Liver (tissue), 8 donors: ENCODE measurements at regions not wholly inside any gene's neighbourhood (a gene's known extent, or its start where the extent isn't known, plus 50 kb on each side); places are given as distances from the start of the nearest gene placed in this dataset.

Experiments
- DNase-seq: peaks from one replicate; pipeline ENCODE4 v3.0.0-alpha.2; 2017; ENCODE audit warnings: low spot score
- H3K27ac ChIP-seq, 2 donors: one replicate each; pipeline ENCODE4 v1.7.0; 2013; ENCODE audit warnings: inconsistent platforms in 2 of 2, low read length in 2 of 2, control low read depth in 1 of 2, low read depth in 1 of 2, mild to moderate bottlenecking in 1 of 2
- H3K27me3 ChIP-seq, 4 donors: one replicate each; pipeline versions ENCODE4 v1.6.1 to v1.7.0; 2013; ENCODE audit warnings: low read length in 3 of 4, inconsistent platforms in 1 of 4, mild to moderate bottlenecking in 1 of 4, moderate library complexity in 1 of 4; ENCODE audit not compliant: control insufficient read depth in 4 of 4, insufficient read depth in 4 of 4
- H3K36me3 ChIP-seq, 4 donors: one replicate each; pipeline versions ENCODE4 v1.6.1 to v1.7.0; 2013; ENCODE audit warnings: low read length in 3 of 4, mild to moderate bottlenecking in 3 of 4, low read depth in 1 of 4, moderate library complexity in 1 of 4; ENCODE audit not compliant: control insufficient read depth in 4 of 4, insufficient read depth in 3 of 4
- H3K4me1 ChIP-seq, 4 donors: one replicate each; pipeline versions ENCODE4 v1.6.1 to v1.7.0; 2013; ENCODE audit warnings: low read length in 3 of 4, mild to moderate bottlenecking in 3 of 4, moderate library complexity in 1 of 4; ENCODE audit not compliant: control insufficient read depth in 4 of 4, insufficient read depth in 4 of 4
- H3K4me3 ChIP-seq, 3 donors: one replicate each; pipeline versions ENCODE4 v1.6.1 to v1.7.0; 2013; ENCODE audit warnings: low read length in 3 of 3, control low read depth in 1 of 3, low read depth in 1 of 3, mild to moderate bottlenecking in 1 of 3
- H3K9ac ChIP-seq, 2 donors: one replicate each; pipeline ENCODE4 v1.7.0; 2013; ENCODE audit warnings: low read length in 2 of 2, mild to moderate bottlenecking in 2 of 2, moderate library complexity in 2 of 2, control low read depth in 1 of 2, low read depth in 1 of 2
- H3K9me3 ChIP-seq, 4 donors: one replicate each; pipeline versions ENCODE4 v1.6.1 to v1.7.0; 2013; ENCODE audit warnings: low read length in 3 of 4; ENCODE audit not compliant: control insufficient read depth in 4 of 4
- EGR1 ChIP-seq, 2 donors: IDR thresholded peaks; 2 replicates each; pipeline ENCODE4 v1.6.1; 2016 to 2018; ENCODE audit warnings: antibody characterized with exemption in 2 of 2, low read depth in 2 of 2
- FOXA1 ChIP-seq: IDR thresholded peaks from 2 replicates; pipeline ENCODE4 v1.6.1; 2016; ENCODE audit warnings: antibody characterized with exemption
- FOXA2 ChIP-seq: IDR thresholded peaks from 2 replicates; pipeline ENCODE4 v1.6.1; 2016; ENCODE audit warnings: antibody characterized with exemption
- GABPA ChIP-seq, 2 donors: IDR thresholded peaks in 1 of 2; conservative IDR thresholded peaks in 1 of 2; 2 replicates each; pipeline ENCODE4 v1.6.1; 2016; ENCODE audit warnings: antibody characterized with exemption in 2 of 2, mild to moderate bottlenecking in 1 of 2, moderate library complexity in 1 of 2
- HNF4A ChIP-seq, 2 donors: conservative IDR thresholded peaks; 2 replicates each; pipeline ENCODE4 v1.6.1; 2016; ENCODE audit warnings: antibody characterized with exemption in 2 of 2, mild to moderate bottlenecking in 2 of 2
- HNF4G ChIP-seq: IDR thresholded peaks from 2 replicates; pipeline ENCODE4 v1.6.1; 2016; ENCODE audit warnings: antibody characterized with exemption
- NR2F2 ChIP-seq: IDR thresholded peaks from 2 replicates; pipeline ENCODE4 v1.6.1; 2016; ENCODE audit warnings: antibody characterized with exemption
- RXRA ChIP-seq, 2 donors: IDR thresholded peaks; 2 replicates each; pipeline ENCODE4 v1.6.1; 2017 to 2018; ENCODE audit warnings: antibody characterized with exemption in 2 of 2, mild to moderate bottlenecking in 1 of 2
- SP1 ChIP-seq: IDR thresholded peaks from 2 replicates; pipeline ENCODE4 v1.6.1; 2018; ENCODE audit warnings: antibody characterized with exemption, mild to moderate bottlenecking
- TAF1 ChIP-seq: conservative IDR thresholded peaks from 2 replicates; pipeline ENCODE4 v1.6.1; 2016; ENCODE audit warnings: antibody characterized with exemption, mild to moderate bottlenecking
- YY1 ChIP-seq: IDR thresholded peaks from 2 replicates; pipeline ENCODE4 v1.6.1; 2016; ENCODE audit warnings: antibody characterized with exemption, mild to moderate bottlenecking
- whole genome bisulfite sequencing: extraction: QIAGEN DNeasy Blood & Tissue Kit; methylation state at CpG from one replicate; pipeline ENCODE4 v1.1.7; 2013; 5-methylcytosine and 5-hydroxymethylcytosine counted together
- TF ChIP-seq, protein P1 (sequence below): fragments of 150-350 bp; IDR thresholded peaks from 2 replicates; pipeline ENCODE4 v1.5.1; 2017; ENCODE audit warnings: improper control_type of control experiment, low read depth, low read length; ENCODE audit not compliant: missing input control
- TF ChIP-seq, protein P2 (sequence below): IDR thresholded peaks from 2 replicates; pipeline ENCODE4 v1.6.1; 2016; ENCODE audit warnings: antibody characterized with exemption
- TF ChIP-seq, protein P3 (sequence below): IDR thresholded peaks from 2 replicates; pipeline ENCODE4 v1.6.1; 2016; ENCODE audit warnings: antibody characterized with exemption
- TF ChIP-seq, protein P4 (sequence below): IDR thresholded peaks from 2 replicates; pipeline ENCODE4 v1.6.1; 2016; ENCODE audit warnings: antibody characterized with exemption, mild to moderate bottlenecking
- donor health status: healthy.
- donor health status: healthy.
- donor health status: healthy.
- donor health status: healthy.
- donor health status: healthy.

DNA sequence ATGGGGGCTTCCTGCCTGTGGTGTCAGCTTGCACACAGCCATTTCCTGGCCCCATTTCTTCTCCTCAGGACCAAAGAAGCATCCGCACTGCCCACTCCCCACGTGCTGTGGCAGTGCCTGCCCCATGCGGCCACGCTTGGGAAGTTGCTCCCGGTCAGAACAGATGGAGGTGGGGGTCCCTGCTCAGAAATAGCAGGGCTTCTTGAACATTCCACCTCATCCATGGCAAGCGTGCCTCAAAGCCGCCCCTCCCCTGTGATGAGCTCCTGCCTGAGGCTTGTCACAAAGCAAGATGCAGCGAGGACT lies 238.2 kb downstream of the SYK start:
- no peak overlapping the region for H3K9ac ChIP-seq
- DNase-seq = peak; percentile 22
- no peak for TF ChIP-seq NR2F2
- no peak for TF ChIP-seq TAF1
- TF ChIP-seq FOXA2 = no peak
- TF ChIP-seq, protein P1, sequence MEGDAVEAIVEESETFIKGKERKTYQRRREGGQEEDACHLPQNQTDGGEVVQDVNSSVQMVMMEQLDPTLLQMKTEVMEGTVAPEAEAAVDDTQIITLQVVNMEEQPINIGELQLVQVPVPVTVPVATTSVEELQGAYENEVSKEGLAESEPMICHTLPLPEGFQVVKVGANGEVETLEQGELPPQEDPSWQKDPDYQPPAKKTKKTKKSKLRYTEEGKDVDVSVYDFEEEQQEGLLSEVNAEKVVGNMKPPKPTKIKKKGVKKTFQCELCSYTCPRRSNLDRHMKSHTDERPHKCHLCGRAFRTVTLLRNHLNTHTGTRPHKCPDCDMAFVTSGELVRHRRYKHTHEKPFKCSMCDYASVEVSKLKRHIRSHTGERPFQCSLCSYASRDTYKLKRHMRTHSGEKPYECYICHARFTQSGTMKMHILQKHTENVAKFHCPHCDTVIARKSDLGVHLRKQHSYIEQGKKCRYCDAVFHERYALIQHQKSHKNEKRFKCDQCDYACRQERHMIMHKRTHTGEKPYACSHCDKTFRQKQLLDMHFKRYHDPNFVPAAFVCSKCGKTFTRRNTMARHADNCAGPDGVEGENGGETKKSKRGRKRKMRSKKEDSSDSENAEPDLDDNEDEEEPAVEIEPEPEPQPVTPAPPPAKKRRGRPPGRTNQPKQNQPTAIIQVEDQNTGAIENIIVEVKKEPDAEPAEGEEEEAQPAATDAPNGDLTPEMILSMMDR = no peak
- no peak for TF ChIP-seq HNF4A (conservative IDR thresholded peaks at IDR 0.05)
- 96% methylated on average over 8 of the region's 8 CpGs for WGBS
- H3K4me1 ChIP-seq = peaks cover 7 to 17% (median 11%) of the 10 kb centered on the region in 4 donors
- H3K27ac ChIP-seq = no peak overlapping the region
- no peaks in the 10 kb centered on the region for H3K9me3 ChIP-seq
- H3K27me3 ChIP-seq = no peaks in the 10 kb centered on the region
- H3K4me3 ChIP-seq = no peak overlapping the region
- no peaks in the 10 kb centered on the region for H3K36me3 ChIP-seq

DNA sequence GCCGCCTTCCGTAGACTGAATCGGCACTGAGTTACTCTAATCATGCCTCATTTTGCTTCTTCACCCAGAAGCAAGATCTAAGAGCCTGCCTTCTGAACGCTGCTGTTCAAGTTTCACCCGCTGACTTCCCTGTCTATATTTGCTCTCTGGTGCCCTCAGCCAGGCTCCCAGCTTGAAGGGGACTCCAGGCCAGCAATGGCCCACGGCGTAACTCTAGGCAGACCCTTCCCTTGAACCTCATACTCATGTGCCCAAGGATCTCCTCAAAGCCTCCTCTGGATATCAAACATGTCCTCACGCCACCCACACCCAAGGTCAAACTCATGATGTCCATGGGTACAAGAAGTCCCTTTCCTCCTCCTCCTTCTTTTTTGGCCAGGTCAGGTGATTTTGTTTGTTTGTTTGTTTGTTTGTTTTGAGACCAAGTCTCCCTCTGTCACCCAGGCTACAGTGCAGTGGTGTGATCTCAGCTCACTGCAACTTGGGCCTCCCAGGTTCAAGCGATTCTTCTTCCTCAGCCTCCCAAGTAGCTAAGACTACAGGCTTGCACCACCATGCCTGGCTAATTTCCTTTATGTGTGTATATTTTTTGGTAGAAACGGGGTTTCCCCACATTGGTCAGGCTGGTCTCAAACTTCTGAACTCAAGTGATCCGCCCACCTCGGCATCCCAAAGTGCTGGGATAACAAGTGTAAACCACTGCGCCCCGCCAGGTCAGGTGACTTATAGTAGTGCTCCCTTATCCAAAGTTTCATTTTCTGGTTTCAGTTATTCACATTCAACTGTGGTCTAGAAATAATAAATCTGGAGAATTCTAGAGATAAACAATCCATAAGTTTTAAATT lies 239.0 kb downstream of the SYK start:
- TF ChIP-seq GABPA (IDR thresholded peaks at IDR 0.05 in 1 of 2, conservative IDR thresholded peaks at IDR 0.05 in 1 of 2) = no peak
- TF ChIP-seq FOXA2 = no peak
- TF ChIP-seq YY1 = no peak
- TF ChIP-seq, protein P2, sequence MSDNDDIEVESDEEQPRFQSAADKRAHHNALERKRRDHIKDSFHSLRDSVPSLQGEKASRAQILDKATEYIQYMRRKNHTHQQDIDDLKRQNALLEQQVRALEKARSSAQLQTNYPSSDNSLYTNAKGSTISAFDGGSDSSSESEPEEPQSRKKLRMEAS = no peak
- TF ChIP-seq TAF1 = no peak
- TF ChIP-seq FOXA1 = no peak
- no peak for TF ChIP-seq SP1
- TF ChIP-seq HNF4G = no peak
- no peak for TF ChIP-seq EGR1 (IDR thresholded peaks at IDR 0.05; ENCODE audit: low read depth in 2 of 2)
- TF ChIP-seq NR2F2 = no peak
- TF ChIP-seq, protein P3, sequence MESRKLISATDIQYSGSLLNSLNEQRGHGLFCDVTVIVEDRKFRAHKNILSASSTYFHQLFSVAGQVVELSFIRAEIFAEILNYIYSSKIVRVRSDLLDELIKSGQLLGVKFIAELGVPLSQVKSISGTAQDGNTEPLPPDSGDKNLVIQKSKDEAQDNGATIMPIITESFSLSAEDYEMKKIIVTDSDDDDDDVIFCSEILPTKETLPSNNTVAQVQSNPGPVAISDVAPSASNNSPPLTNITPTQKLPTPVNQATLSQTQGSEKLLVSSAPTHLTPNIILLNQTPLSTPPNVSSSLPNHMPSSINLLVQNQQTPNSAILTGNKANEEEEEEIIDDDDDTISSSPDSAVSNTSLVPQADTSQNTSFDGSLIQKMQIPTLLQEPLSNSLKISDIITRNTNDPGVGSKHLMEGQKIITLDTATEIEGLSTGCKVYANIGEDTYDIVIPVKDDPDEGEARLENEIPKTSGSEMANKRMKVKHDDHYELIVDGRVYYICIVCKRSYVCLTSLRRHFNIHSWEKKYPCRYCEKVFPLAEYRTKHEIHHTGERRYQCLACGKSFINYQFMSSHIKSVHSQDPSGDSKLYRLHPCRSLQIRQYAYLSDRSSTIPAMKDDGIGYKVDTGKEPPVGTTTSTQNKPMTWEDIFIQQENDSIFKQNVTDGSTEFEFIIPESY = no peak
- TF ChIP-seq, protein P4, sequence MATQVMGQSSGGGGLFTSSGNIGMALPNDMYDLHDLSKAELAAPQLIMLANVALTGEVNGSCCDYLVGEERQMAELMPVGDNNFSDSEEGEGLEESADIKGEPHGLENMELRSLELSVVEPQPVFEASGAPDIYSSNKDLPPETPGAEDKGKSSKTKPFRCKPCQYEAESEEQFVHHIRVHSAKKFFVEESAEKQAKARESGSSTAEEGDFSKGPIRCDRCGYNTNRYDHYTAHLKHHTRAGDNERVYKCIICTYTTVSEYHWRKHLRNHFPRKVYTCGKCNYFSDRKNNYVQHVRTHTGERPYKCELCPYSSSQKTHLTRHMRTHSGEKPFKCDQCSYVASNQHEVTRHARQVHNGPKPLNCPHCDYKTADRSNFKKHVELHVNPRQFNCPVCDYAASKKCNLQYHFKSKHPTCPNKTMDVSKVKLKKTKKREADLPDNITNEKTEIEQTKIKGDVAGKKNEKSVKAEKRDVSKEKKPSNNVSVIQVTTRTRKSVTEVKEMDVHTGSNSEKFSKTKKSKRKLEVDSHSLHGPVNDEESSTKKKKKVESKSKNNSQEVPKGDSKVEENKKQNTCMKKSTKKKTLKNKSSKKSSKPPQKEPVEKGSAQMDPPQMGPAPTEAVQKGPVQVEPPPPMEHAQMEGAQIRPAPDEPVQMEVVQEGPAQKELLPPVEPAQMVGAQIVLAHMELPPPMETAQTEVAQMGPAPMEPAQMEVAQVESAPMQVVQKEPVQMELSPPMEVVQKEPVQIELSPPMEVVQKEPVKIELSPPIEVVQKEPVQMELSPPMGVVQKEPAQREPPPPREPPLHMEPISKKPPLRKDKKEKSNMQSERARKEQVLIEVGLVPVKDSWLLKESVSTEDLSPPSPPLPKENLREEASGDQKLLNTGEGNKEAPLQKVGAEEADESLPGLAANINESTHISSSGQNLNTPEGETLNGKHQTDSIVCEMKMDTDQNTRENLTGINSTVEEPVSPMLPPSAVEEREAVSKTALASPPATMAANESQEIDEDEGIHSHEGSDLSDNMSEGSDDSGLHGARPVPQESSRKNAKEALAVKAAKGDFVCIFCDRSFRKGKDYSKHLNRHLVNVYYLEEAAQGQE = no peak
- no peak for TF ChIP-seq RXRA (IDR thresholded peaks at IDR 0.05)
- Histone ChIP-seq H3K4me3 (no peak overlapping the region), H3K27ac (no peak overlapping the region), H3K9ac (no peak overlapping the region), H3K4me1 (peaks cover 7 to 17% (median 11%) of the 10 kb centered on the region in 4 donors), H3K9me3 (no peaks in the 10 kb centered on the region), H3K36me3 (no peaks in the 10 kb centered on the region), H3K27me3 (no peaks in the 10 kb centered on the region)
- peak; percentile 13 for DNase-seq
- 97% methylated on average over 14 of the region's 14 CpGs for WGBS
